GM19467 (cell line): ENCODE measurements at regions not wholly inside any gene's neighbourhood (a gene's known extent, or its start where the extent isn't known, plus 50 kb on each side); places are given as distances from the start of the nearest gene placed in this dataset.
"Not testable (repeated sequence)": the region's sequence is repeated elsewhere in the genome, so short reads cannot be mapped to it uniquely, and the experiment has no call there.

ENCODE experiments used
- ATAC-seq: cut with Tn5 transposase; IDR thresholded peaks from one replicate; pipeline ENCODE4 v1.9.1; 2021; ENCODE audit warnings: mild to moderate bottlenecking, moderate library complexity; ENCODE audit not compliant: unreplicated experiment

- ATAC-seq: no peak
Observed at GRCh38 chr4:128540122-128540521, 252.5 kb upstream of the PGRMC2 start.

GRCh38 chr4:128538111-128538882 lies 250.7 kb upstream of the PGRMC2 start:
- no peak for ATAC-seq

- no peak for ATAC-seq
Observed at GRCh38 chr4:128536746-128537145, 249.1 kb upstream of the PGRMC2 start.

- not testable (repeated sequence) for ATAC-seq
Observed at GRCh38 chr4:128535510-128535909, 247.9 kb upstream of the PGRMC2 start.

- ATAC-seq: no peak
Observed at GRCh38 chr4:128528793-128529553, 241.4 kb upstream of the PGRMC2 start.

GRCh38 chr4:128527946-128528576 lies 240.4 kb upstream of the PGRMC2 start:
- ATAC-seq: no peak

- no peak for ATAC-seq
Observed at GRCh38 chr4:128527351-128527750, 239.7 kb upstream of the PGRMC2 start.

- no peak for ATAC-seq
Observed at GRCh38 chr4:128525992-128526630, 238.5 kb upstream of the PGRMC2 start.

GRCh38 chr4:128525387-128525786 lies 237.8 kb upstream of the PGRMC2 start:
- ATAC-seq: no peak

- ATAC-seq: no peak
Observed at GRCh38 chr4:128524311-128524710, 236.7 kb upstream of the PGRMC2 start.

GRCh38 chr4:128521648-128522111 lies 234.1 kb upstream of the PGRMC2 start:
- ATAC-seq: no peak

GRCh38 chr4:128521156-128521555 lies 233.5 kb upstream of the PGRMC2 start:
- no peak for ATAC-seq

GRCh38 chr4:128519163-128519830 lies 231.7 kb upstream of the PGRMC2 start:
- no peak for ATAC-seq

GRCh38 chr4:128517739-128518510 lies 230.3 kb upstream of the PGRMC2 start:
- peak; percentile 96 for ATAC-seq

GRCh38 chr4:128517096-128517738 lies 229.6 kb upstream of the PGRMC2 start:
- ATAC-seq: no peak

GRCh38 chr4:128516301-128516969 lies 228.8 kb upstream of the PGRMC2 start:
- peak; percentile 50 for ATAC-seq

GRCh38 chr4:128513664-128514484 lies 226.3 kb upstream of the PGRMC2 start:
- ATAC-seq: no peak

- ATAC-seq: no peak
Observed at GRCh38 chr4:128512767-128513322, 225.2 kb upstream of the PGRMC2 start.
